Esophagus squamous epithelium (tissue), 5 donors: ENCODE measurements at regions not wholly inside any gene's neighbourhood (a gene's known extent, or its start where the extent isn't known, plus 50 kb on each side); places are given as distances from the start of the nearest gene placed in this dataset.

ENCODE experiments used
- DNase-seq: peaks from one replicate; lab custom pipeline; 2025; lab: John Stamatoyannopoulos, UW
- H3K27ac ChIP-seq, 4 donors: fragments of 200-600 bp; sonication (generic); one replicate each; pipeline ENCODE4 v1.5.1; 2016 to 2019; ENCODE audit warnings: mild to moderate bottlenecking in 1 of 4
- H3K27me3 ChIP-seq, 4 donors: fragments of 200-600 bp; sonication (generic); 1 replicate in 3 of 4; 2 replicates in 1 of 4; pipeline versions ENCODE4 v1.5.1 to v1.6.0; 2017 to 2021; ENCODE audit warnings: antibody characterized with exemption in 1 of 4
- H3K36me3 ChIP-seq, 3 donors: fragments of 200-600 bp; sonication (generic); one replicate each; pipeline ENCODE4 v1.5.1; 2016 to 2019
- H3K4me1 ChIP-seq, 3 donors: fragments of 200-600 bp; sonication (generic); one replicate each; pipeline ENCODE4 v1.5.1; 2017 to 2019
- H3K4me3 ChIP-seq, 4 donors: fragments of 200-600 bp; sonication (generic); 1 replicate in 3 of 4; 2 replicates in 1 of 4; pipeline ENCODE4 v1.5.1; 2016 to 2019; ENCODE audit warnings: mild to moderate bottlenecking in 2 of 4, moderate library complexity in 1 of 4
- H3K9me3 ChIP-seq, 3 donors: fragments of 200-600 bp; sonication (generic); one replicate each; pipeline ENCODE4 v1.5.1; 2016 to 2019
- CTCF ChIP-seq, 6 experiments: fragments of 450-650 bp in 4 of 6; fragments of 200-600 bp in 2 of 6; sonication (generic) in 2 of 6; IDR thresholded peaks; one replicate each; pipeline ENCODE4 v1.5.1; 2016 to 2019; ENCODE audit warnings: antibody characterized with exemption in 6 of 6, mild to moderate bottlenecking in 4 of 6, moderate library complexity in 4 of 6
- POLR2A ChIP-seq, 4 donors: fragments of 450-650 bp; IDR thresholded peaks; one replicate each; pipeline ENCODE4 v1.6.1; 2017; ENCODE audit warnings: antibody characterized with exemption in 4 of 4, mild to moderate bottlenecking in 4 of 4, moderate library complexity in 3 of 4
- WGBS, 2 donors: methylation state at CpG; one replicate each; pipeline ENCODE4 v1.1.5; 2018; 5-methylcytosine and 5-hydroxymethylcytosine counted together
- intact Hi-C: fragments of 100-400 bp; cut with DNase I; formaldehyde crosslinking; loops from one replicate; pipeline ENCODE4 v1.15.0; 2022
- donor health status: DM: yes; HTN: yes; CAD: no.

GRCh38 chr13:39945226-39945625 lies 289.8 kb downstream of the COG6 start:
- Histone ChIP-seq H3K27ac (no peak overlapping the region), H3K4me1 (peaks cover 0 to 17% (median 7%) of the 10 kb centered on the region in 3 donors), H3K9me3 (no peaks in the 10 kb centered on the region), H3K27me3 (no peaks in the 10 kb centered on the region), H3K4me3 (no peak overlapping the region), H3K36me3 (no peaks in the 10 kb centered on the region)
- 31 to 34% methylated on average over 3 to 4 of the region's 4 CpGs for WGBS, 2 donors
- TF ChIP-seq POLR2A (IDR thresholded peaks at IDR 0.05) (no peak), CTCF (IDR thresholded peaks at IDR 0.05) (no peak)
- DNase-seq: no peak
- intact Hi-C loops: loop anchor here (10.0 kb wide), 1 partner anchor 740 kb away; no protein-coding TSS in a partner anchor

- no peak for DNase-seq
- no peaks in the 10 kb centered on the region for H3K36me3 ChIP-seq
- intact Hi-C loops: loop anchor here (10.0 kb wide), 1 partner anchor 738 kb away; no protein-coding TSS in a partner anchor
Observed at GRCh38 chr13:39946769-39947168, 291.3 kb downstream of the COG6 start.

GRCh38 chr13:39951301-39951700 lies 295.8 kb downstream of the COG6 start:
- 64 to 65% methylated on average over 2 to 3 of the region's 3 CpGs for WGBS, 2 donors
- no peaks in the 10 kb centered on the region for H3K36me3 ChIP-seq
- no peaks in the 10 kb centered on the region for H3K9me3 ChIP-seq
- DNase-seq: no peak
- no peak overlapping the region for H3K4me3 ChIP-seq
- intact Hi-C loops: no loop called here
- peak overlapping the region in 1 of 4 donors; percentile 9 for H3K27ac ChIP-seq
- peaks cover 0 to 5% (median 0%) of the 10 kb centered on the region in 3 donors for H3K4me1 ChIP-seq
- no peaks in the 10 kb centered on the region for H3K27me3 ChIP-seq
- no peak for TF ChIP-seq CTCF (IDR thresholded peaks at IDR 0.05)
- no peak for TF ChIP-seq POLR2A (IDR thresholded peaks at IDR 0.05)

More at GRCh38 chr13:39946769-39947168, 291.3 kb downstream of the COG6 start:
- no peak overlapping the region for H3K4me3 ChIP-seq
- WGBS, 2 donors: 100% methylated on average over 1 of the region's 1 CpG
- H3K27ac ChIP-seq: no peak overlapping the region
- TF ChIP-seq POLR2A (IDR thresholded peaks at IDR 0.05): no peak
- H3K9me3 ChIP-seq: no peaks in the 10 kb centered on the region
- peaks cover 0 to 17% (median 7%) of the 10 kb centered on the region in 3 donors for H3K4me1 ChIP-seq
- no peaks in the 10 kb centered on the region for H3K27me3 ChIP-seq

GRCh38 chr13:39952249-39953233 lies 297.1 kb downstream of the COG6 start:
- no peaks in the 10 kb centered on the region for H3K9me3 ChIP-seq
- H3K27ac ChIP-seq: no peak overlapping the region
- H3K4me3 ChIP-seq: no peak overlapping the region
- WGBS, 2 donors: 32 to 51% methylated on average over 4 of the region's 4 CpGs
- no peaks in the 10 kb centered on the region for H3K27me3 ChIP-seq
- TF ChIP-seq CTCF (IDR thresholded peaks at IDR 0.05) (no peak), POLR2A (IDR thresholded peaks at IDR 0.05) (no peak)
- intact Hi-C loops: no loop called here
- DNase-seq: no peak
- H3K4me1 ChIP-seq: peaks cover 0 to 5% (median 0%) of the 10 kb centered on the region in 3 donors
- H3K36me3 ChIP-seq: no peaks in the 10 kb centered on the region

- no peaks in the 10 kb centered on the region for H3K36me3 ChIP-seq
- TF ChIP-seq POLR2A (IDR thresholded peaks at IDR 0.05) (no peak), CTCF (IDR thresholded peaks at IDR 0.05) (no peak)
- 63 to 66% methylated on average over 4 of the region's 4 CpGs for WGBS, 2 donors
- peaks cover 0 to 10% (median 0%) of the 10 kb centered on the region in 3 donors for H3K4me1 ChIP-seq
- H3K27ac ChIP-seq: no peak overlapping the region
- no peaks in the 10 kb centered on the region for H3K9me3 ChIP-seq
- no peaks in the 10 kb centered on the region for H3K27me3 ChIP-seq
- intact Hi-C loops: no loop called here
- no peak for DNase-seq
- no peak overlapping the region for H3K4me3 ChIP-seq
Observed at GRCh38 chr13:39954476-39954875, 299.0 kb downstream of the COG6 start.
